ENCODE measurements at regions not wholly inside any gene's neighbourhood (a gene's known extent, or its start where the extent isn't known, plus 50 kb on each side); places are given as distances from the start of the nearest gene placed in this dataset.

GRCh38 chr16:6667393-6667792 is 665.3 kb upstream of the RBFOX1 start:
- DNase-seq (ENCODE audit: low spot score) = no peak

- no peak for DNase-seq (ENCODE audit: low spot score)
Observed at GRCh38 chr16:6665126-6665525, 667.5 kb upstream of the RBFOX1 start.

- DNase-seq (ENCODE audit: low spot score) = no peak
Observed at GRCh38 chr16:6663668-6664067, 669.0 kb upstream of the RBFOX1 start.

- DNase-seq (ENCODE audit: low spot score) = no peak
Observed at GRCh38 chr16:6656760-6657159, 675.9 kb upstream of the RBFOX1 start.

GRCh38 chr16:6646891-6647290 is 685.8 kb upstream of the RBFOX1 start:
- no peak for DNase-seq (ENCODE audit: low spot score)

GRCh38 chr16:6645768-6646568 is 686.7 kb upstream of the RBFOX1 start:
- DNase-seq (ENCODE audit: low spot score) = no peak

- DNase-seq (ENCODE audit: low spot score) = no peak
Observed at GRCh38 chr16:6644916-6645315, 687.7 kb upstream of the RBFOX1 start.

GRCh38 chr16:6643080-6643686 is 689.5 kb upstream of the RBFOX1 start:
- peak; percentile 63 for DNase-seq (ENCODE audit: low spot score)

- DNase-seq (ENCODE audit: low spot score) = no peak
Observed at GRCh38 chr16:6642271-6642670, 690.4 kb upstream of the RBFOX1 start.

GRCh38 chr16:6641091-6641490 is 691.6 kb upstream of the RBFOX1 start:
- no peak for DNase-seq (ENCODE audit: low spot score)

- no peak for DNase-seq (ENCODE audit: low spot score)
Observed at GRCh38 chr16:6636457-6636856, 696.2 kb upstream of the RBFOX1 start.

- no peak for DNase-seq (ENCODE audit: low spot score)
Observed at GRCh38 chr16:6634151-6634550, 698.5 kb upstream of the RBFOX1 start.

GRCh38 chr16:6633456-6633855 is 699.2 kb upstream of the RBFOX1 start:
- DNase-seq (ENCODE audit: low spot score) = no peak

GRCh38 chr16:6629110-6629509 is 703.5 kb upstream of the RBFOX1 start:
- DNase-seq (ENCODE audit: low spot score) = no peak

GRCh38 chr16:6625606-6626005 is 707.0 kb upstream of the RBFOX1 start:
- no peak for DNase-seq (ENCODE audit: low spot score)

- DNase-seq (ENCODE audit: low spot score) = no peak
Observed at GRCh38 chr16:6618874-6619273, 713.8 kb upstream of the RBFOX1 start.

GRCh38 chr16:6616746-6617145 is 715.9 kb upstream of the RBFOX1 start:
- DNase-seq (ENCODE audit: low spot score) = no peak

- no peak for DNase-seq (ENCODE audit: low spot score)
Observed at GRCh38 chr16:6615636-6616035, 717.0 kb upstream of the RBFOX1 start.

GRCh38 chr16:6611535-6611934 is 721.1 kb upstream of the RBFOX1 start:
- DNase-seq (ENCODE audit: low spot score) = no peak

- DNase-seq (ENCODE audit: low spot score) = no peak
Observed at GRCh38 chr16:6605490-6605889, 727.2 kb upstream of the RBFOX1 start.

GRCh38 chr16:6603780-6604325 is 728.8 kb upstream of the RBFOX1 start:
- DNase-seq (ENCODE audit: low spot score) = no peak

- no peak for DNase-seq (ENCODE audit: low spot score)
Observed at GRCh38 chr16:6602405-6602804, 730.2 kb upstream of the RBFOX1 start.

GRCh38 chr16:6600167-6600566 is 732.5 kb upstream of the RBFOX1 start:
- no peak for DNase-seq (ENCODE audit: low spot score)

GRCh38 chr16:6593799-6594198 is 738.8 kb upstream of the RBFOX1 start:
- no peak for DNase-seq (ENCODE audit: low spot score)

Data from Ammon's horn (tissue), 1 donor.